Transverse colon (tissue), 4 donors: ENCODE measurements at regions not wholly inside any gene's neighbourhood (a gene's known extent, or its start where the extent isn't known, plus 50 kb on each side); places are given as distances from the start of the nearest gene placed in this dataset.
"Not testable (repeated sequence)": the region's sequence is repeated elsewhere in the genome, so short reads cannot be mapped to it uniquely, and the experiment has no call there.

ENCODE experiments used
- DNase-seq: peaks from one replicate; pipeline ENCODE4 v3.0.0-alpha.2; 2019
- H3K27ac ChIP-seq, 4 donors: fragments of 200-600 bp; sonication (generic); 2 replicates each; pipeline ENCODE4 v1.5.1; 2016 to 2018; ENCODE audit warnings: inconsistent platforms in 4 of 4
- H3K27me3 ChIP-seq: fragments of 200-600 bp; sonication (generic); 2 replicates; pipeline ENCODE4 v1.5.1; 2017; ENCODE audit warnings: inconsistent platforms
- H3K36me3 ChIP-seq, 4 donors: fragments of 200-600 bp; sonication (generic); 2 replicates each; pipeline ENCODE4 v1.5.1; 2017 to 2019; ENCODE audit warnings: inconsistent platforms in 4 of 4
- H3K4me1 ChIP-seq, 4 donors: fragments of 200-600 bp; sonication (generic); 2 replicates each; pipeline ENCODE4 v1.5.1; 2017 to 2020; ENCODE audit warnings: inconsistent platforms in 4 of 4
- H3K4me3 ChIP-seq, 4 donors: fragments of 200-600 bp; sonication (generic); 1 replicate in 1 of 4; 2 replicates in 3 of 4; pipeline versions ENCODE4 v1.5.1 to v1.6.1; 2017 to 2019; ENCODE audit warnings: inconsistent platforms in 4 of 4
- H3K9me3 ChIP-seq, 2 donors: fragments of 200-600 bp; sonication (generic); 2 replicates each; pipeline ENCODE4 v1.5.1; 2017 to 2019; ENCODE audit warnings: inconsistent platforms in 2 of 2
- CTCF ChIP-seq, 5 experiments: fragments of 200-600 bp in 3 of 5; fragments of 450-650 bp in 2 of 5; sonication (generic) in 3 of 5; IDR thresholded peaks; 1 replicate in 2 of 5; 2 replicates in 3 of 5; pipeline ENCODE4 v1.5.1; 2016 to 2017; ENCODE audit warnings: antibody characterized with exemption in 5 of 5, inconsistent platforms in 3 of 5, mild to moderate bottlenecking in 2 of 5, moderate library complexity in 1 of 5
- EP300 ChIP-seq: sonication (generic); formaldehyde crosslinking; IDR thresholded peaks from one replicate; pipeline ENCODE4 v1.6.1; 2017; ENCODE audit warnings: antibody characterized with exemption, low read depth
- POLR2A ChIP-seq: fragments of 450-650 bp; IDR thresholded peaks from one replicate; pipeline ENCODE4 v1.6.1; 2016; ENCODE audit warnings: antibody characterized with exemption, mild to moderate bottlenecking, moderate library complexity
- POLR2AphosphoS5 ChIP-seq, 3 donors: sonication (generic); formaldehyde crosslinking; IDR thresholded peaks; one replicate each; pipeline ENCODE4 v1.6.1; 2016; ENCODE audit warnings: antibody characterized with exemption in 3 of 3
- WGBS, 2 donors: methylation state at CpG; one replicate each; pipeline ENCODE4 v1.1.5; 2018; ENCODE audit warnings: low coverage in 1 of 2; 5-methylcytosine and 5-hydroxymethylcytosine counted together
- in situ Hi-C, 4 donors: fragments of 200-750 bp; cut with MboI; loops; one replicate each; pipeline versions ENCODE4 v1.15.0 to v1.15.1; 2017; ENCODE audit warnings: low sequenced_read_pairs in 3 of 4, low pct_ligation_motif_present in 1 of 4, low pct_unique_long_range_greater_than_20kb in 1 of 4
- intact Hi-C: fragments of 100-400 bp; cut with DNase I; formaldehyde crosslinking; loops from one replicate; pipeline ENCODE4 v1.15.1; 2023; ENCODE audit warnings: low total_unique reads

DNA sequence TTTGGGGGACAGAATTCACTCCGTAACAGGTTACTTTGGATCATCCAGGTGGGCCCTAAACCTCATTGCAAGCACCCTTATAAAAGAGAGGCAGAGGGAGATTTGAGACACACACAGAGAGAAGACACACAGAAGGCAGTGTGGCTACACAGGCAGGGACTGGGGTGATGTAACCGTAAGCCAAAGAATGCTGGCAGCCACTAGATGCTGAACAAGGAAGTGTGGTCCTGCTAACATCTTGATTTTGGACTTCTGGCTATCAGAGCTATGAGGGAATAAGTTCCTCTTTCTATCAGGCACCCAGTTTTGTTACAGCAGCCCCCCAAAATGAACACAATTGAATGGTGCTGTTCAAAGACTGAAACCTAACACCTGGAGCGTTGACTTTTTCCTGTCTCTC lies 191.3 kb upstream of the MYLIP start:
- Histone ChIP-seq H3K4me3 (no peak overlapping the region), H3K27ac (no peak overlapping the region), H3K36me3 (no peaks in the 10 kb centered on the region), H3K9me3 (no peaks in the 10 kb centered on the region), H3K4me1 (no peaks in the 10 kb centered on the region), H3K27me3 (no peaks in the 10 kb centered on the region)
- WGBS, 2 donors, result 94 to 99% methylated on average over 2 to 3 of the region's 3 CpGs
- in situ Hi-C loops, result no loop called here
- intact Hi-C loops, result no loop called here
- DNase-seq, result no peak
- TF ChIP-seq POLR2A (no peak), POLR2AphosphoS5 (IDR thresholded peaks at IDR 0.05) (no peak)

- WGBS, 2 donors, result 60 to 70% methylated on average over 1 of the region's 1 CpG
- intact Hi-C loops (no loop called here), in situ Hi-C loops (no loop called here)
- Histone ChIP-seq H3K4me3 (no peak overlapping the region), H3K36me3 (no peaks in the 10 kb centered on the region), H3K27ac (no peak overlapping the region), H3K4me1 (no peaks in the 10 kb centered on the region), H3K27me3 (no peaks in the 10 kb centered on the region), H3K9me3 (no peaks in the 10 kb centered on the region)
- no peak for TF ChIP-seq POLR2A
- no peak for TF ChIP-seq EP300
- TF ChIP-seq CTCF (IDR thresholded peaks at IDR 0.05), result no peak
- TF ChIP-seq POLR2AphosphoS5 (IDR thresholded peaks at IDR 0.05), result no peak
- DNase-seq, result no peak
Measured at GRCh38 chr6:15936503-15936902, 192.4 kb upstream of the MYLIP start.

- Histone ChIP-seq H3K4me3 (no peak overlapping the region), H3K27me3 (no peaks in the 10 kb centered on the region), H3K4me1 (no peaks in the 10 kb centered on the region), H3K27ac (no peak overlapping the region), H3K36me3 (no peaks in the 10 kb centered on the region), H3K9me3 (peaks cover 0 to 7% of the 10 kb centered on the region in 2 donors)
- no peak for DNase-seq
- intact Hi-C loops, result no loop called here
- in situ Hi-C loops, result no loop called here
- whole genome bisulfite sequencing, 2 donors, result 100% methylated on average over 1 of the region's 1 CpG
- TF ChIP-seq POLR2AphosphoS5 (IDR thresholded peaks at IDR 0.05) (no peak), CTCF (IDR thresholded peaks at IDR 0.05) (no peak), POLR2A (no peak), EP300 (no peak)
Measured at GRCh38 chr6:15935661-15936060, 193.2 kb upstream of the MYLIP start.

GRCh38 chr6:15931697-15932096 lies 197.2 kb upstream of the MYLIP start:
- H3K4me3 ChIP-seq, H3K4me1 ChIP-seq, H3K27ac ChIP-seq, H3K9me3 ChIP-seq, intact Hi-C loops, H3K27me3 ChIP-seq, in situ Hi-C loops, H3K36me3 ChIP-seq, DNase-seq: not testable (repeated sequence)
- 83 to 93% methylated on average over 3 to 6 of the region's 6 CpGs for WGBS, 2 donors

GRCh38 chr6:15930207-15930606 lies 198.7 kb upstream of the MYLIP start:
- H3K27me3 ChIP-seq, result no peaks in the 10 kb centered on the region
- in situ Hi-C loops, result no loop called here
- intact Hi-C loops, result no loop called here
- WGBS, 2 donors, result 86 to 87% methylated on average over 3 of the region's 3 CpGs
- no peak for DNase-seq
- no peak overlapping the region for H3K27ac ChIP-seq
- H3K4me1 ChIP-seq, result no peaks in the 10 kb centered on the region
- no peaks in the 10 kb centered on the region for H3K36me3 ChIP-seq
- peaks cover 0 to 8% of the 10 kb centered on the region in 2 donors for H3K9me3 ChIP-seq
- TF ChIP-seq POLR2A (no peak), EP300 (no peak), CTCF (IDR thresholded peaks at IDR 0.05) (no peak), POLR2AphosphoS5 (IDR thresholded peaks at IDR 0.05) (no peak)
- no peak overlapping the region for H3K4me3 ChIP-seq
